DOHH2 (cell line): ENCODE measurements at regions not wholly inside any gene's neighbourhood (a gene's known extent, or its start where the extent isn't known, plus 50 kb on each side); places are given as distances from the start of the nearest gene placed in this dataset.

ENCODE experiments used
- H3F3A ChIP-seq: fragments of 200-600 bp; sonication (generic), shearing (Covaris generic); 2 replicates; pipeline ENCODE4 v1.6.0; 2016; ENCODE audit warnings: antibody characterized with exemption, mild to moderate bottlenecking; ENCODE audit not compliant: control insufficient read depth, insufficient read depth
- H3K27ac ChIP-seq: fragments of 200-600 bp; sonication (generic); 2 replicates; pipeline ENCODE4 v1.5.1; 2014; ENCODE audit warnings: low read depth, mild to moderate bottlenecking, low read length, moderate library complexity
- H3K27me3 ChIP-seq: fragments of 200-600 bp; sonication (generic); 2 replicates; pipeline ENCODE4 v1.6.1; 2014; ENCODE audit warnings: mild to moderate bottlenecking, low read length, mixed read lengths; ENCODE audit not compliant: control insufficient read depth
- H3K36me3 ChIP-seq: fragments of 200-600 bp; sonication (generic); 2 replicates; pipeline ENCODE4 v1.6.1; 2014; ENCODE audit warnings: mild to moderate bottlenecking, low read length, moderate library complexity, mixed read lengths; ENCODE audit not compliant: control insufficient read depth
- H3K4me1 ChIP-seq: fragments of 200-600 bp; sonication (generic); 2 replicates; pipeline ENCODE4 v1.6.1; 2014; ENCODE audit warnings: mild to moderate bottlenecking, low read length, mixed read lengths; ENCODE audit not compliant: control insufficient read depth
- H3K4me2 ChIP-seq: fragments of 200-600 bp; sonication (generic); 2 replicates; pipeline ENCODE4 v1.6.0; 2014; ENCODE audit warnings: mild to moderate bottlenecking, low read length, moderate library complexity
- H3K4me3 ChIP-seq: fragments of 200-600 bp; sonication (generic); 2 replicates; pipeline ENCODE4 v1.5.1; 2014; ENCODE audit warnings: mild to moderate bottlenecking, low read length, mixed read lengths
- H3K79me2 ChIP-seq: fragments of 200-600 bp; sonication (generic); 2 replicates; pipeline ENCODE4 v1.6.1; 2014; ENCODE audit warnings: mild to moderate bottlenecking, low read length, mixed read lengths; ENCODE audit not compliant: control insufficient read depth
- H3K9me2 ChIP-seq: fragments of 200-600 bp; sonication (generic); replicated peaks from 2 replicates; pipeline ENCODE4 v1.6.1; 2014; ENCODE audit warnings: mild to moderate bottlenecking, low read length, mixed read lengths; ENCODE audit not compliant: control insufficient read depth
- H3K9me3 ChIP-seq: fragments of 200-600 bp; sonication (generic); 2 replicates; pipeline ENCODE4 v1.6.1; 2014; ENCODE audit warnings: antibody characterized with exemption, low read length, mixed read lengths; ENCODE audit not compliant: control insufficient read depth, insufficient read depth
- H4K20me1 ChIP-seq: fragments of 200-600 bp; sonication (generic); 2 replicates; pipeline ENCODE4 v1.6.0; 2014; ENCODE audit warnings: low read depth, mild to moderate bottlenecking, antibody characterized with exemption, low read length, moderate library complexity; ENCODE audit not compliant: control insufficient read depth, insufficient read depth
- CTCF ChIP-seq: fragments of 200-600 bp; sonication (generic); IDR thresholded peaks from one replicate; pipeline ENCODE4 v1.5.1; 2014; ENCODE audit warnings: antibody characterized with exemption, mild to moderate bottlenecking, low read depth, low read length; ENCODE audit not compliant: poor library complexity, severe bottlenecking
- EZH2phosphoT487 ChIP-seq: fragments of 200-600 bp; sonication (generic); IDR thresholded peaks from 2 replicates; pipeline ENCODE4 v1.6.1; 2017; ENCODE audit warnings: borderline replicate concordance, mild to moderate bottlenecking, antibody characterized with exemption, low read length, moderate library complexity, mixed read lengths

- Histone ChIP-seq H3K27me3 (no peaks in the 10 kb centered on the region), H3K9me2 (no peaks in the 10 kb centered on the region), H3K9me3 (no peaks in the 10 kb centered on the region), H3K79me2 (no peaks in the 10 kb centered on the region), H3K4me2 (no peak overlapping the region), H3K36me3 (no peaks in the 10 kb centered on the region), H3K4me3 (no peak overlapping the region), H3K4me1 (no peaks in the 10 kb centered on the region), H3K27ac (no peak overlapping the region), H3F3A (no peaks in the 10 kb centered on the region), H4K20me1 (no peaks in the 10 kb centered on the region)
- TF ChIP-seq EZH2phosphoT487, result no peak
Observed at GRCh38 chrX:96455078-96455477, 229.6 kb upstream of the DIAPH2 start.

GRCh38 chrX:96464880-96465558, 219.6 kb upstream of the DIAPH2 start:
- no peaks in the 10 kb centered on the region for H3K4me1 ChIP-seq
- no peaks in the 10 kb centered on the region for H3K79me2 ChIP-seq
- no peak overlapping the region for H3K4me3 ChIP-seq
- H3K27me3 ChIP-seq, result no peaks in the 10 kb centered on the region
- no peak overlapping the region for H3K27ac ChIP-seq
- H3K9me2 ChIP-seq, result no peaks in the 10 kb centered on the region
- no peaks in the 10 kb centered on the region for H3K9me3 ChIP-seq
- H3K36me3 ChIP-seq, result no peaks in the 10 kb centered on the region
- no peaks in the 10 kb centered on the region for H4K20me1 ChIP-seq
- TF ChIP-seq EZH2phosphoT487 (no peak), CTCF (no peak)
- no peaks in the 10 kb centered on the region for H3F3A ChIP-seq
- H3K4me2 ChIP-seq, result no peak overlapping the region

GRCh38 chrX:96474029-96474740, 210.5 kb upstream of the DIAPH2 start:
- no peaks in the 10 kb centered on the region for H3K9me2 ChIP-seq
- no peak overlapping the region for H3K27ac ChIP-seq
- no peaks in the 10 kb centered on the region for H4K20me1 ChIP-seq
- H3F3A ChIP-seq, result no peaks in the 10 kb centered on the region
- TF ChIP-seq EZH2phosphoT487, result no peak
- no peak for TF ChIP-seq CTCF
- H3K36me3 ChIP-seq, result no peaks in the 10 kb centered on the region
- H3K4me3 ChIP-seq, result no peak overlapping the region
- H3K4me1 ChIP-seq, result no peaks in the 10 kb centered on the region
- no peaks in the 10 kb centered on the region for H3K27me3 ChIP-seq
- H3K79me2 ChIP-seq, result no peaks in the 10 kb centered on the region
- H3K4me2 ChIP-seq, result no peak overlapping the region
- no peaks in the 10 kb centered on the region for H3K9me3 ChIP-seq

- Histone ChIP-seq H4K20me1 (no peaks in the 10 kb centered on the region), H3K79me2 (no peaks in the 10 kb centered on the region), H3K9me3 (no peaks in the 10 kb centered on the region), H3K27ac (no peak overlapping the region), H3K27me3 (no peaks in the 10 kb centered on the region), H3K9me2 (no peaks in the 10 kb centered on the region), H3K4me2 (no peak overlapping the region), H3K4me1 (no peaks in the 10 kb centered on the region), H3K36me3 (no peaks in the 10 kb centered on the region), H3K4me3 (no peak overlapping the region), H3F3A (no peaks in the 10 kb centered on the region)
- TF ChIP-seq EZH2phosphoT487 (no peak), CTCF (no peak)
Observed at GRCh38 chrX:96474741-96475125, 209.9 kb upstream of the DIAPH2 start.
